IMR-90 (cell line): ENCODE measurements at regions not wholly inside any gene's neighbourhood (a gene's known extent, or its start where the extent isn't known, plus 50 kb on each side); places are given as distances from the start of the nearest gene placed in this dataset.

Source experiments
- CHD1 ChIP-seq: IDR thresholded peaks from 2 replicates; pipeline ENCODE4 v1.6.1; 2012; ENCODE audit warnings: low read depth, low read length, improper control_type of control experiment
- CTCF ChIP-seq: conservative IDR thresholded peaks from 2 replicates; pipeline ENCODE4 v1.5.1; 2012; ENCODE audit warnings: mild to moderate bottlenecking, low read depth, low read length, improper control_type of control experiment
- MAZ ChIP-seq: IDR thresholded peaks from 2 replicates; pipeline ENCODE4 v1.6.1; 2012; ENCODE audit warnings: low read depth, mild to moderate bottlenecking, low read length, improper control_type of control experiment, moderate library complexity, borderline replicate concordance
- POLR2A ChIP-seq: IDR thresholded peaks from 2 replicates; pipeline ENCODE4 v1.6.1; 2012; ENCODE audit warnings: mild to moderate bottlenecking, low read depth, low read length
- RCOR1 ChIP-seq: IDR thresholded peaks from 2 replicates; pipeline ENCODE4 v1.6.1; 2012; ENCODE audit warnings: mild to moderate bottlenecking, low read length, improper control_type of control experiment; ENCODE audit not compliant: insufficient replicate concordance
- RFX5 ChIP-seq: IDR thresholded peaks from 2 replicates; pipeline ENCODE4 v1.8.0; 2012; ENCODE audit warnings: low read depth, mild to moderate bottlenecking, low read length, moderate library complexity
- SMC3 ChIP-seq: fragments of 150-350 bp; IDR thresholded peaks from 2 replicates; pipeline ENCODE4 v1.6.1; 2016; ENCODE audit warnings: low read depth, mild to moderate bottlenecking, antibody characterized with exemption, low read length, moderate library complexity
- USF2 ChIP-seq: fragments of 150-350 bp; IDR thresholded peaks from 2 replicates; pipeline ENCODE4 v1.6.1; 2017; ENCODE audit warnings: mild to moderate bottlenecking, antibody characterized with exemption, low read length, low read depth

- TF ChIP-seq CTCF (no peak), POLR2A (no peak), RFX5 (no peak), CHD1 (no peak), RCOR1 (no peak), SMC3 (no peak), MAZ (no peak), USF2 (no peak)
Measured at GRCh38 chr10:78254013-78254412, 220.3 kb downstream of the RPS24 start.
